Neuronal stem cell (in vitro differentiated cells): ENCODE measurements at regions not wholly inside any gene's neighbourhood (a gene's known extent, or its start where the extent isn't known, plus 50 kb on each side); places are given as distances from the start of the nearest gene placed in this dataset.
A peak's percentile ranks its signal among the peaks of the same experiment; 100 is the strongest.

ENCODE experiments used
- DNase-seq: peaks from one replicate; pipeline ENCODE4 v3.0.0-alpha.2; 2013; ENCODE audit warnings: low spot score
- H2AFZ ChIP-seq: one replicate; pipeline ENCODE4 v1.6.1; 2013; ENCODE audit warnings: mild to moderate bottlenecking, low read length, inconsistent platforms
- H2AK5ac ChIP-seq: 2 replicates; pipeline ENCODE4 v1.6.1; 2013; ENCODE audit warnings: low read depth, mild to moderate bottlenecking, inconsistent platforms, low read length, moderate library complexity, mixed read lengths
- H2BK120ac ChIP-seq: 2 replicates; pipeline ENCODE4 v1.6.1; 2013; ENCODE audit warnings: low read depth, mild to moderate bottlenecking, inconsistent platforms, low read length, moderate library complexity, mixed read lengths
- H2BK12ac ChIP-seq: one replicate; pipeline ENCODE4 v1.6.1; 2013; ENCODE audit warnings: low read length, inconsistent platforms
- H2BK15ac ChIP-seq: 2 replicates; pipeline ENCODE4 v1.6.1; 2013; ENCODE audit warnings: mild to moderate bottlenecking, low read length, inconsistent platforms, mixed read lengths
- H2BK5ac ChIP-seq: one replicate; pipeline ENCODE4 v1.6.1; 2013; ENCODE audit warnings: inconsistent platforms, mild to moderate bottlenecking, low read length, moderate library complexity
- H3K14ac ChIP-seq: one replicate; pipeline ENCODE4 v1.6.1; 2013; ENCODE audit warnings: low read length, inconsistent platforms
- H3K18ac ChIP-seq: 2 replicates; pipeline ENCODE4 v1.6.1; 2013; ENCODE audit warnings: low read length, inconsistent platforms
- H3K23ac ChIP-seq: 2 replicates; pipeline ENCODE4 v1.6.1; 2013; ENCODE audit warnings: low read depth, mild to moderate bottlenecking, mixed read lengths, low read length, inconsistent platforms; ENCODE audit not compliant: poor library complexity
- H3K27ac ChIP-seq: replicated peaks from 3 replicates; pipeline ENCODE4 v1.5.1; 2013; ENCODE audit warnings: low read length, inconsistent platforms
- H3K27me3 ChIP-seq, 3 experiments: 2 replicates each; pipeline ENCODE4 v1.6.1; 2013; ENCODE audit warnings: low read length in 3 of 3, mild to moderate bottlenecking in 2 of 3, inconsistent platforms in 1 of 3, low read depth in 1 of 3, mixed read lengths in 1 of 3, moderate library complexity in 1 of 3; ENCODE audit not compliant: control insufficient read depth in 3 of 3, insufficient read depth in 3 of 3
- H3K36me3 ChIP-seq, 2 donors: replicated peaks in 1 of 2; 2 replicates each; pipeline ENCODE4 v1.6.1; 2013; ENCODE audit warnings: low read length in 2 of 2; ENCODE audit not compliant: control insufficient read depth in 2 of 2, insufficient read depth in 2 of 2
- H3K4ac ChIP-seq: 2 replicates; pipeline ENCODE4 v1.6.1; 2013; ENCODE audit warnings: inconsistent platforms, mild to moderate bottlenecking, low read length, moderate library complexity
- H3K4me1 ChIP-seq, 2 donors: 1 replicate in 1 of 2; 2 replicates in 1 of 2; pipeline ENCODE4 v1.6.1; 2013; ENCODE audit warnings: low read length in 2 of 2, low read depth in 1 of 2; ENCODE audit not compliant: control insufficient read depth in 2 of 2, insufficient read depth in 1 of 2
- H3K4me2 ChIP-seq: one replicate; pipeline ENCODE4 v1.6.1; 2013; ENCODE audit warnings: mild to moderate bottlenecking, low read length, inconsistent platforms; ENCODE audit not compliant: insufficient read depth, poor library complexity, severe bottlenecking
- H3K4me3 ChIP-seq, 2 donors: 2 replicates each; pipeline ENCODE4 v1.5.1; 2013; ENCODE audit warnings: low read length in 2 of 2, mild to moderate bottlenecking in 2 of 2, inconsistent platforms in 1 of 2, moderate library complexity in 1 of 2
- H3K79me1 ChIP-seq: one replicate; pipeline ENCODE4 v1.6.1; 2013; ENCODE audit warnings: low read depth, mild to moderate bottlenecking, inconsistent platforms, low read length, moderate library complexity
- H3K9ac ChIP-seq: one replicate; pipeline ENCODE4 v1.6.1; 2013; ENCODE audit warnings: mild to moderate bottlenecking, low read depth, low read length, inconsistent platforms; ENCODE audit not compliant: poor library complexity
- H3K9me3 ChIP-seq, 2 donors: replicated peaks in 1 of 2; 2 replicates each; pipeline versions ENCODE3 to v1.6.1; 2013; ENCODE audit warnings: low read length in 2 of 2, mild to moderate bottlenecking in 2 of 2, inconsistent platforms in 1 of 2, low read depth in 1 of 2, mixed read lengths in 1 of 2, moderate library complexity in 1 of 2; ENCODE audit not compliant: control insufficient read depth in 2 of 2, insufficient read depth in 1 of 2
- H4K8ac ChIP-seq: one replicate; pipeline ENCODE4 v1.6.1; 2013; ENCODE audit warnings: low read depth, mild to moderate bottlenecking, inconsistent platforms, low read length, moderate library complexity
- H4K91ac ChIP-seq: one replicate; pipeline ENCODE4 v1.6.1; 2013; ENCODE audit warnings: low read length, low read depth, mild to moderate bottlenecking, inconsistent platforms; ENCODE audit not compliant: poor library complexity
- WGBS, 2 donors: extraction: QIAGEN DNeasy Blood & Tissue Kit; methylation state at CpG; one replicate each; pipeline ENCODE4 v1.1.7; 2013; ENCODE audit warnings: missing lambda C conversion rate in 2 of 2, mixed read lengths in 1 of 2; ENCODE audit not compliant: insufficient read length in 2 of 2, insufficient replicate concordance in 1 of 2; ENCODE audit errors: extremely low coverage in 2 of 2; 5-methylcytosine and 5-hydroxymethylcytosine counted together

GRCh38 chr5:27476356-27476988 lies 438.1 kb upstream of the CDH9 start:
- Histone ChIP-seq H4K8ac (no peak overlapping the region), H3K36me3 (peaks cover 23 to 29% of the 10 kb centered on the region in 2 donors), H3K4ac (no peak overlapping the region), H4K91ac (no peak overlapping the region), H3K4me3 (no peak overlapping the region), H3K23ac (no peak overlapping the region), H2AK5ac (no peak overlapping the region), H3K27ac (no peak overlapping the region), H3K9me3 (peaks cover 13 to 39% of the 10 kb centered on the region in 2 donors), H3K4me2 (no peak overlapping the region), H2AFZ (no peak overlapping the region), H3K27me3 (no peaks in the 10 kb centered on the region), H2BK12ac (no peak overlapping the region), H2BK5ac (no peak overlapping the region), H3K14ac (no peak overlapping the region), H3K18ac (no peak overlapping the region), H3K9ac (no peak overlapping the region), H3K79me1 (peaks cover 2% of the 10 kb centered on the region), H2BK120ac (no peak overlapping the region), H2BK15ac (no peak overlapping the region), H3K4me1 (peaks cover 0 to 3% of the 10 kb centered on the region in 2 donors)
- WGBS, 2 donors: no CpG with 5 or more reads among the region's 2 CpGs
- no peak for DNase-seq

DNA sequence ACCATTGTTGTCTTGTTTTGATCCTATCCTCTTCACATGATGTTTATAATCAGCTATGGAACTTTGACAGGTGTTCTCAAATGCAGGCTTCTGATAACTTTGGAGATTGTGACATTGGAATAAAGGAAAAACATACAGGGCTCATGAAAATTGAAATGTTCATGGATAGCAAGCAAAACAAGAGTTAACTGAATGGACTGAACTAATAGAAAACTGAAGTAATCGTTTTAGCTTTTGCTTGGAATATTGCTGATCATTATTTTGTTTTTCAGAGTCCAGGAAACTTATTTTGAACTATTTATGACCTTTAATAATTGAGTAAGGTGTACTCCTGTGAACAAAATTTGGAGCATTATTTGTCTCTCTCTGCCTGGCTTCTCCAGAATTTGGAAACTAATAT lies 436.7 kb upstream of the CDH9 start:
- Histone ChIP-seq H3K27me3 (no peaks in the 10 kb centered on the region), H3K14ac (no peak overlapping the region), H3K79me1 (peaks cover 2% of the 10 kb centered on the region), H3K36me3 (peaks cover 23 to 29% of the 10 kb centered on the region in 2 donors), H3K18ac (no peak overlapping the region), H3K9me3 (peaks cover 13 to 39% of the 10 kb centered on the region in 2 donors), H3K4me2 (no peak overlapping the region), H4K91ac (no peak overlapping the region), H2BK120ac (no peak overlapping the region), H3K27ac (no peak overlapping the region), H4K8ac (no peak overlapping the region), H2BK15ac (no peak overlapping the region), H3K23ac (no peak overlapping the region), H2AK5ac (no peak overlapping the region), H3K4me1 (peaks cover 0 to 3% of the 10 kb centered on the region in 2 donors), H3K9ac (no peak overlapping the region), H3K4ac (no peak overlapping the region), H3K4me3 (no peak overlapping the region), H2AFZ (no peak overlapping the region), H2BK12ac (no peak overlapping the region), H2BK5ac (no peak overlapping the region)
- WGBS, 2 donors: no CpG with 5 or more reads among the region's 1 CpG
- no peak for DNase-seq

GRCh38 chr5:27474395-27474794 lies 436.0 kb upstream of the CDH9 start:
- Histone ChIP-seq H2BK15ac (no peak overlapping the region), H3K36me3 (peaks cover 23 to 29% of the 10 kb centered on the region in 2 donors), H3K9me3 (peaks cover 13 to 39% of the 10 kb centered on the region in 2 donors), H3K14ac (no peak overlapping the region), H2AFZ (no peak overlapping the region), H3K27ac (no peak overlapping the region), H3K4me3 (no peak overlapping the region), H3K23ac (no peak overlapping the region), H3K79me1 (peaks cover 2% of the 10 kb centered on the region), H2BK12ac (no peak overlapping the region), H3K9ac (no peak overlapping the region), H3K27me3 (no peaks in the 10 kb centered on the region), H2BK5ac (no peak overlapping the region), H2BK120ac (no peak overlapping the region), H4K8ac (no peak overlapping the region), H3K4me2 (no peak overlapping the region), H3K4ac (no peak overlapping the region), H2AK5ac (no peak overlapping the region), H3K18ac (no peak overlapping the region), H4K91ac (no peak overlapping the region), H3K4me1 (no peaks in the 10 kb centered on the region)
- DNase-seq: no peak

- Histone ChIP-seq H3K36me3 (peaks cover 23 to 29% of the 10 kb centered on the region in 2 donors), H2BK120ac (no peak overlapping the region), H3K79me1 (peaks cover 2% of the 10 kb centered on the region), H3K9me3 (peaks cover 13 to 39% of the 10 kb centered on the region in 2 donors), H2BK15ac (no peak overlapping the region), H2BK12ac (no peak overlapping the region), H3K9ac (no peak overlapping the region), H3K4me3 (peak overlapping the region; percentile 4 to 71), H2AK5ac (no peak overlapping the region), H3K27ac (no peak overlapping the region), H3K23ac (no peak overlapping the region), H3K14ac (no peak overlapping the region), H3K4me2 (peak overlapping the region; percentile 3), H4K91ac (no peak overlapping the region), H3K4me1 (no peaks in the 10 kb centered on the region), H3K18ac (no peak overlapping the region), H3K4ac (no peak overlapping the region), H4K8ac (no peak overlapping the region), H3K27me3 (no peaks in the 10 kb centered on the region), H2AFZ (no peak overlapping the region), H2BK5ac (no peak overlapping the region)
- no peak for DNase-seq
- WGBS, 2 donors: no CpG with 5 or more reads among the region's 2 CpGs
These were observed 435.6 kb upstream of the CDH9 start for GRCh38 chr5:27474047-27474309.
